Effector memory CD8-positive, alpha-beta T cell (primary cell): ENCODE measurements at regions not wholly inside any gene's neighbourhood (a gene's known extent, or its start where the extent isn't known, plus 50 kb on each side); places are given as distances from the start of the nearest gene placed in this dataset.

Source experiments
- ATAC-seq: fragments of 150-1000 bp; cut with Tn5 transposase; replicated peaks from 2 replicates; pipeline ENCODE4 v1.10.0; 2021; ENCODE audit warnings: mild to moderate bottlenecking, moderate library complexity
- DNase-seq, 3 experiments: peaks; one replicate each; pipeline ENCODE4 v3.0.0; 2021
- H3K27ac Mint-ChIP-seq, 2 donors: one replicate each; pipeline ENCODE4 v1.8.0; 2022; ENCODE audit warnings: mild to moderate bottlenecking in 2 of 2, mixed read lengths in 2 of 2, moderate library complexity in 2 of 2
- H3K27me3 Mint-ChIP-seq, 2 donors: one replicate each; pipeline ENCODE4 v1.8.0; 2022; ENCODE audit warnings: mixed read lengths in 2 of 2
- H3K36me3 Mint-ChIP-seq: one replicate; pipeline ENCODE4 v1.8.0; 2022; ENCODE audit warnings: mild to moderate bottlenecking, moderate library complexity, mixed read lengths; ENCODE audit not compliant: insufficient read depth
- H3K4me1 Mint-ChIP-seq, 2 donors: one replicate each; pipeline ENCODE4 v1.8.0; 2022; ENCODE audit warnings: low read depth in 2 of 2, mixed read lengths in 2 of 2
- H3K4me3 Mint-ChIP-seq, 2 donors: one replicate each; pipeline ENCODE4 v1.8.0; 2022; ENCODE audit warnings: mild to moderate bottlenecking in 2 of 2, mixed read lengths in 2 of 2, moderate library complexity in 2 of 2
- H3K9me3 Mint-ChIP-seq, 2 donors: one replicate each; pipeline ENCODE4 v1.8.0; 2022; ENCODE audit warnings: mixed read lengths in 2 of 2

DNA sequence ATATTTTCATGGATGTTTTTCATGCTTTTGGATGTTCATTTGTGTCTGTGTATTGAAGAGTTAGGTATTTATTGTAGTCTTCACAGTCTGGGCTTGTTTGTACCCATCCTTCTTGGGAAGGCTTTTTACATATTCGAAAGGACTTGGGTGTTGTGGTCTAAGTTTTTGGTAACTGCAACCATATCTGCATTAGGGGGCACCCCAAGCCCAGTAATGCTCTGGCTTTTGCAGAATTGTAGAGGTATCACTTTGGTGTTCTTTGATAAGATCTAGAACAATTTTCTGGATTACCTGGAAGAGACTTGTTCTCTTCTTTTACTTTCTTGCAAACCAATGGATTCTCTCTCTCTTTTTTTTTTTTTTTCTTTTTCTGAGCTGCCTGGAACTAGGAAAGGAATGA lies 581.3 kb downstream of the DACH1 start:
- no peak for DNase-seq
- Mint-ChIP-seq H3K36me3 (peaks cover 3% of the 10 kb centered on the region), H3K27me3 (no peaks in the 10 kb centered on the region), H3K9me3 (no peaks in the 10 kb centered on the region), H3K27ac (no peak overlapping the region), H3K4me1 (peaks cover 0 to 3% of the 10 kb centered on the region in 2 donors), H3K4me3 (no peak overlapping the region)
- ATAC-seq: no peak

- Mint-ChIP-seq H3K4me3 (no peak overlapping the region), H3K27ac (no peak overlapping the region), H3K36me3 (no peaks in the 10 kb centered on the region), H3K27me3 (no peaks in the 10 kb centered on the region), H3K4me1 (no peaks in the 10 kb centered on the region), H3K9me3 (no peaks in the 10 kb centered on the region)
- ATAC-seq (no peak), DNase-seq (no peak)
Observed at GRCh38 chr13:71278512-71278911, 588.5 kb downstream of the DACH1 start.

- no peak overlapping the region for H3K4me3 Mint-ChIP-seq
- H3K27me3 Mint-ChIP-seq: no peaks in the 10 kb centered on the region
- ATAC-seq (no peak), DNase-seq (no peak)
- no peaks in the 10 kb centered on the region for H3K9me3 Mint-ChIP-seq
- no peaks in the 10 kb centered on the region for H3K4me1 Mint-ChIP-seq
- no peak overlapping the region for H3K27ac Mint-ChIP-seq
- H3K36me3 Mint-ChIP-seq: no peaks in the 10 kb centered on the region
Observed at GRCh38 chr13:71274923-71275608, 591.9 kb downstream of the DACH1 start.

DNA sequence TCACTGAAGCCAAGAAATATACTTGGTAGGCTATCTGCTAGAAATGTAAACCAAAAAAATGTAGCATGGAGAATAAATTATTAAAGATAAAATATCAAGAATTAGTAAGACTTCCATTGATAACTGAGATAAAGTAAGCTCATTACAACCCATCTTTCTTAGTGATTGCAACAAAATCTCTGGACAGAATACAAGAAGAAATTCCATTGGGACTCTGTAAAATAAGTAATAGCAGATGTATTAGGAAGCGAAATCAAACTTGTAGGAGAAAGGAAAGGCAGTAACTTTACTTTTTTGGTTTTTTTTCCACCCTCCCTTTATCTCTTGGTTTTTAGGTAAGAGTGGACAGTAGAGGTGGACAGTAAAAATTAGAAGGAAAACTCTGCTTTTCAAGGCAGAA lies 605.7 kb downstream of the DACH1 start:
- Mint-ChIP-seq H3K27ac (no peak overlapping the region), H3K9me3 (no peaks in the 10 kb centered on the region), H3K4me1 (no peaks in the 10 kb centered on the region), H3K36me3 (no peaks in the 10 kb centered on the region), H3K4me3 (no peak overlapping the region), H3K27me3 (no peaks in the 10 kb centered on the region)
- DNase-seq (no peak), ATAC-seq (no peak)

- no peak for DNase-seq
- no peak overlapping the region for H3K27ac Mint-ChIP-seq
- H3K27me3 Mint-ChIP-seq: no peaks in the 10 kb centered on the region
- H3K4me1 Mint-ChIP-seq: no peaks in the 10 kb centered on the region
- H3K36me3 Mint-ChIP-seq: no peaks in the 10 kb centered on the region
- no peak overlapping the region for H3K4me3 Mint-ChIP-seq
- ATAC-seq: no peak
- no peaks in the 10 kb centered on the region for H3K9me3 Mint-ChIP-seq
Observed at GRCh38 chr13:71260246-71260645, 606.8 kb downstream of the DACH1 start.

GRCh38 chr13:71255633-71256032 lies 611.4 kb downstream of the DACH1 start:
- no peak for DNase-seq
- H3K27ac Mint-ChIP-seq: no peak overlapping the region
- H3K9me3 Mint-ChIP-seq: no peaks in the 10 kb centered on the region
- no peaks in the 10 kb centered on the region for H3K36me3 Mint-ChIP-seq
- no peaks in the 10 kb centered on the region for H3K27me3 Mint-ChIP-seq
- no peak overlapping the region for H3K4me3 Mint-ChIP-seq
- no peaks in the 10 kb centered on the region for H3K4me1 Mint-ChIP-seq
- no peak for ATAC-seq

DNA sequence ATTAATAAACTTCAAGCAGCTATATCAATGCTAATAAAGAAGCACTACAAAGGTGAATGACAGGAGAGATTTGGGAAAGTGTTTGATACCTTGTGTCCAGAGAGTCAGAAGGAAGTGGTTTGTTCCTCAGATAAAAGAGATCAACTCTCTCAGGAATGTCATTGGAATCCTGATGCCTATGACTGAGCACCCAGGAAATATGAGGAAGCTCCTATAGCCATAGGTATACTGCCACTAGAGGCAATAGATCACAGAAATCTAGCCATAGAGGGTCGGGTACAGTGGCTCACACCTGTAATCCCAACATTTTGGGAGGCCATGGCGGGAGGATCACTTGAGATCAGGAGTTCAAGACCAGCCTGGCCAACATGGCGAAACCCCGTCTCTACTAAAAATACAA lies 612.6 kb downstream of the DACH1 start:
- DNase-seq (no peak), ATAC-seq (no peak)
- H3K4me3 Mint-ChIP-seq: no peak overlapping the region
- no peak overlapping the region for H3K27ac Mint-ChIP-seq
- H3K4me1 Mint-ChIP-seq: no peaks in the 10 kb centered on the region
- no peaks in the 10 kb centered on the region for H3K36me3 Mint-ChIP-seq
- no peaks in the 10 kb centered on the region for H3K27me3 Mint-ChIP-seq
- no peaks in the 10 kb centered on the region for H3K9me3 Mint-ChIP-seq

DNA sequence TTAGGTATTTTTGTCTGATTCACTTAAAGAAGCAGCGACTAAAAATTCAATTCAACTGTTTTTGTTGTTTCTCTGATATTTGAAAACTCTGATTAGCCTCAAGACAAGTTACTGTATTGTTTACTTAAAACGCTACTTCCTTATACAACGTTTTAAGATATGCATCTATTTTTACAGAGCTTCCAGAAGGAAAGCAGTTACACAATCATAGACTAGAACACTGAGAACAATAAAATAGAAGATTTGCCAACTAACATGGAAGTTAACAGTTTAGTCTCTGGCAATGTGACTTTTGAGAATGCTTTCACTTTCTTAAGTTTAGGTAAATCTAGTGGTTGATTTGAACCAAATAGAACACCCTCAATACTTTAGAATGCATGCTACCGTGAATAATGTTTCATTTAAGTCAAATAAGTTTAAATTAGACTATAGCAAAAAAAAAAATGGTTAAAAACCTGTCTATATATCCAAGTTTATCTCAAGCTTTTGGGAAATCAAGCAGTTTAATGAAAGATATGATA lies 614.8 kb downstream of the DACH1 start:
- ATAC-seq (no peak), DNase-seq (no peak)
- Mint-ChIP-seq H3K4me1 (no peaks in the 10 kb centered on the region), H3K4me3 (no peak overlapping the region), H3K36me3 (no peaks in the 10 kb centered on the region), H3K9me3 (no peaks in the 10 kb centered on the region), H3K27me3 (no peaks in the 10 kb centered on the region), H3K27ac (no peak overlapping the region)

DNA sequence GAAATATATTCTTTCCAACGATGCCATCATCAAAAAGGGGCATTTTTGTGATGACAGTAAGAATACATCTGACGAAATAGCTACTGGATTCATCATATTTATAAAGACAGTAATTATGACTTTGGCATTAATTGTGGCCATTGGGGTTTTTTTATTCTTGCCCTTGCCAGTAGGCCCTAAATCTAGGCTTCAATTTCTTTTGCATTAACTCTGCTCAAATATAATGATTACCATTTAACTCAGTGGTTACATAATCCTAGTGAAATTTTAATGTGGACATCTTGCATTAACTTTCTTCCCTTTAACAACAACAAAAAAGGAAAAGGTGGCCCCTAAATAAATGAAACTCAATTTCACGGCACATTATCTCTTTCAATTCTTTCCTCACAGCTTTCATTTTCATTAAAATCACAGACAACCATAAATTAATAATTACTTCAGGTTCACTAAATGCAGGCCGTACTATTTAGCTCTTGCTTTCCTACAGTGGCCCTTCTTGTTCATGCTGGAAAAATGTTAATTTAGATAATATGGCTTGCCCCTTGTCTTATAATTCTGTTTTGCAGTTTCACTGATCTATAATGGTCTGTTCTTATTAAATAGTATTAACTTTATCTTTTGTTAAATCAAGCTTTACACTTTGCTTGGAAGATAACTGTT lies 615.6 kb downstream of the DACH1 start:
- Mint-ChIP-seq H3K36me3 (no peaks in the 10 kb centered on the region), H3K4me1 (no peaks in the 10 kb centered on the region), H3K9me3 (no peaks in the 10 kb centered on the region), H3K27me3 (no peaks in the 10 kb centered on the region), H3K27ac (no peak overlapping the region), H3K4me3 (no peak overlapping the region)
- DNase-seq: no peak
- no peak for ATAC-seq

GRCh38 chr13:71249011-71249410 lies 618.0 kb downstream of the DACH1 start:
- Mint-ChIP-seq H3K9me3 (no peaks in the 10 kb centered on the region), H3K4me3 (no peak overlapping the region), H3K27me3 (no peaks in the 10 kb centered on the region), H3K4me1 (no peaks in the 10 kb centered on the region), H3K36me3 (no peaks in the 10 kb centered on the region), H3K27ac (no peak overlapping the region)
- no peak for DNase-seq
- ATAC-seq: no peak

DNA sequence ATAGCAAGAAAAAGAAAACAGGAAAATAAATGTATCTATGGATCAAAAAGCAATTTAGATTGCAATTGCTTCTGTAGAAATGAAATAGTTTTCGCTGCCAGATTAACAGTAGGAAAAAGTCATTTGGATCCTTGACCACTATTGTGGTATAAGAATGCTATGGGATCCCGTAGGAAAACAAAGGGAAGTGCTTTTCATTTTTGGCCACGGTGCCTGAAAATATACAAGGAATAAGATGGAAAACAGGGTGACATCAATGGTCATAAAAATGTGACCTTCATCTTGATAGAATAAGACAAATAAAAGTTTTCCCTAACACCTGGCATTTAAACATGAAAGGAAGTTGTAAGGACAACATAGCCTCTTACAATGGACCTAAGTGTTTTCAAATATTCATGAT lies 622.8 kb downstream of the DACH1 start:
- DNase-seq: no peak
- no peak overlapping the region for H3K27ac Mint-ChIP-seq
- no peaks in the 10 kb centered on the region for H3K36me3 Mint-ChIP-seq

GRCh38 chr13:71242201-71242600 lies 624.8 kb downstream of the DACH1 start:
- DNase-seq (no peak), ATAC-seq (no peak)
- Mint-ChIP-seq H3K9me3 (peaks cover 0 to 2% of the 10 kb centered on the region in 2 donors), H3K4me1 (no peaks in the 10 kb centered on the region), H3K4me3 (no peak overlapping the region), H3K27me3 (no peaks in the 10 kb centered on the region), H3K36me3 (no peaks in the 10 kb centered on the region), H3K27ac (no peak overlapping the region)

More for the DNA sequence above, 622.8 kb downstream of the DACH1 start:
- no peaks in the 10 kb centered on the region for H3K4me1 Mint-ChIP-seq
- H3K4me3 Mint-ChIP-seq: no peak overlapping the region
- H3K27me3 Mint-ChIP-seq: no peaks in the 10 kb centered on the region
- no peak for ATAC-seq
- peaks cover 0 to 2% of the 10 kb centered on the region in 2 donors for H3K9me3 Mint-ChIP-seq

DNA sequence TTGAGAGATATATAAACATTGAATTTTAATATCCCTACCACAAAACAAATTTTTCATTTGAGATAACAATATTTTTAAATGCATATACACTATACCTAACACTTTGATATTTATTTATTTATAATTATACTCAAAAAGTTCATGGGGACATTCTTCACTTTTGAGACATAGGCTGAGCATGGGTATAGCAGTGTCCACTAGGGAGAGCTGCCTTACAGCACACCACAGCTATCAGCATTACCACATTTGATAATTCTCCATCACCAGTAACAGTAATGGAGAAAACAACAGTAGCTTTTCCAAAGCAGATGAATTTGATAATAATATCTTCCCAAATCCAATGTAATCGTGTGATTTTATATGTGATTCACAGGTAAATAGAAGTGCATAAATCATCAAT lies 626.1 kb downstream of the DACH1 start:
- DNase-seq: no peak
- no peak overlapping the region for H3K4me3 Mint-ChIP-seq

DNA sequence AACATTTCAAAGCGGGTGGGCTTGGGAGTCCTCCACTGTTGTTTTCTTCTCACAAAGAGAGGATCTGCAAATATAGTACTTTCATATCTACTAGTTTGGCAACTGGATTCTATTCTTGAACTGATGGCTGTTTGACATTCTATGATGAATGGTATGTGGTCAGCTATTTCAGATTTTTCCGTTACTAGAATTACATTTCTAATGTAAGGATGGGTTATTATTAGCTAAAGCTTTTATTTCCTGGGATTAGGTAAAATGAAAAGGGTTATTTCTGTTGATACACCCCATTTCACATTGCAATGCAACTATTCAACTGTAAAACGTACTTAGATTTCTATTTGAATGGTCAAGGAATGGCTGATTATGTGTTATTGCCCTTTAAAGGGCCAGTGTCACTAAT lies 629.7 kb downstream of the DACH1 start:
- ATAC-seq: no peak
- Mint-ChIP-seq H3K36me3 (no peaks in the 10 kb centered on the region), H3K27me3 (no peaks in the 10 kb centered on the region), H3K27ac (no peak overlapping the region), H3K4me3 (no peak overlapping the region), H3K4me1 (no peaks in the 10 kb centered on the region), H3K9me3 (no peaks in the 10 kb centered on the region)
- DNase-seq: no peak

More for the DNA sequence above, 626.1 kb downstream of the DACH1 start:
- no peak overlapping the region for H3K27ac Mint-ChIP-seq
- H3K36me3 Mint-ChIP-seq: no peaks in the 10 kb centered on the region
- no peaks in the 10 kb centered on the region for H3K4me1 Mint-ChIP-seq
- no peak for ATAC-seq
- H3K27me3 Mint-ChIP-seq: no peaks in the 10 kb centered on the region
- H3K9me3 Mint-ChIP-seq: peaks cover 0 to 2% of the 10 kb centered on the region in 2 donors
